Suppressor macrophage (primary cell): ENCODE measurements at regions not wholly inside any gene's neighbourhood (a gene's known extent, or its start where the extent isn't known, plus 50 kb on each side); places are given as distances from the start of the nearest gene placed in this dataset.
"Not testable (repeated sequence)": the region's sequence is repeated elsewhere in the genome, so short reads cannot be mapped to it uniquely, and the experiment has no call there.

Experiments used
- DNase-seq, 4 experiments: peaks; one replicate each; pipeline ENCODE4 v3.0.0-alpha.2; 2020 to 2022

DNA sequence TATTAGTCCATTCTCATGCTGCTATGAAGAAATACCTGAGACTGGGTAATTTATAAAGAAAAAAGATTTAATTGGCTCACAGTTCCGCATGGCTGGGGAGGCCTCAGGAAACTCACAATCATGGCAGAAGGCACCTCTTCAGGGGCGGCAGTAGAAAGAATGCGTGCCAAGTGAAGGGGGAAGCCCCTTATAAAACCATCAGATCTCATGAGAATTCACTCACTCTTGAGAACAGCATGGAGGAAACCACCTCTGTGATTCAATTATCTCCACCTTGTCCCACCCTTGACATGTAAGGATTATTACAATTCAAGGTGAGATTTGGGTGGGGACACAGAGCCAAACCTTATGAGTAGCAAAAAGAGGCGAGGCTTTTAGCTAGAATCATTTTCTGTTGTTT lies 60.7 kb upstream of the P2RY1 start:
- DNase-seq, result not testable (repeated sequence)

DNA sequence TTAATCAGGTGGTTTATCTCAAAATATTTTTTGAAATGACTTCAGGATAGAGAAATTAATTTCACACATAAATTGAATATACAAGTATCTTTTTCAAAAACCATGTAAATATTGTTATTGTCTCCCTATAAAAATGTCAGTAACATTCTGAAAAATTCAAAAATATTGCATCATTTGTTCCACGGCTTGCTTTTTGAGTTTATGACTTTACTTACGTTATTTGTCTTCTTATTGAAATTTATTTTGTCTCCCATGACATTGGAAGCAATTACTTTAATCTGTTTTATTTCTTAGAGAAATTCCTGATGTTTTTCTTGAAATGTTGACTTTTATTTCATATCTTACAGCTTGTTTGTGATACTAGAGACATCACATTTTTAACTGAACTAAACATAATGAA lies 56.9 kb upstream of the P2RY1 start:
- DNase-seq, result no peak

- no peak for DNase-seq
Measured at GRCh38 chr3:152779653-152780052, 55.3 kb upstream of the P2RY1 start.

- no peak for DNase-seq
Measured at GRCh38 chr3:152780553-152780952, 54.4 kb upstream of the P2RY1 start.

- DNase-seq, result peak in 1 of 4 experiments; percentile 3
Measured at GRCh38 chr3:152785051-152785450, 49.9 kb upstream of the P2RY1 start.
